Stimulated activated naive CD8-positive, alpha-beta T cell treated with anti-CD3 and anti-CD28 coated beads, Interleukin-15, amount 100 ng/mL, for 72 hours (primary cell): ENCODE measurements at regions not wholly inside any gene's neighbourhood (a gene's known extent, or its start where the extent isn't known, plus 50 kb on each side); places are given as distances from the start of the nearest gene placed in this dataset.

Experiments
- ATAC-seq: fragments of 150-1000 bp; cut with Tn5 transposase; 2 replicates; pipeline ENCODE4 v1.10.0; 2021; ENCODE audit warnings: mild to moderate bottlenecking, moderate library complexity
- DNase-seq, 2 donors: peaks; one replicate each; pipeline ENCODE4 v3.0.0; 2021 to 2022
- H3K27ac Mint-ChIP-seq, 2 donors: one replicate each; pipeline ENCODE4 v1.8.0; 2022; ENCODE audit warnings: mild to moderate bottlenecking in 2 of 2, mixed read lengths in 2 of 2, moderate library complexity in 2 of 2
- H3K27me3 Mint-ChIP-seq: one replicate; pipeline ENCODE4 v1.8.0; 2022; ENCODE audit warnings: mixed read lengths
- H3K4me1 Mint-ChIP-seq: one replicate; pipeline ENCODE4 v1.8.0; 2022; ENCODE audit warnings: mild to moderate bottlenecking, mixed read lengths
- H3K4me3 Mint-ChIP-seq, 2 donors: one replicate each; pipeline ENCODE4 v1.8.0; 2022; ENCODE audit warnings: mild to moderate bottlenecking in 2 of 2, mixed read lengths in 2 of 2, moderate library complexity in 1 of 2
- H3K9me3 Mint-ChIP-seq, 2 donors: one replicate each; pipeline ENCODE4 v1.8.0; 2022; ENCODE audit warnings: mixed read lengths in 2 of 2

DNA sequence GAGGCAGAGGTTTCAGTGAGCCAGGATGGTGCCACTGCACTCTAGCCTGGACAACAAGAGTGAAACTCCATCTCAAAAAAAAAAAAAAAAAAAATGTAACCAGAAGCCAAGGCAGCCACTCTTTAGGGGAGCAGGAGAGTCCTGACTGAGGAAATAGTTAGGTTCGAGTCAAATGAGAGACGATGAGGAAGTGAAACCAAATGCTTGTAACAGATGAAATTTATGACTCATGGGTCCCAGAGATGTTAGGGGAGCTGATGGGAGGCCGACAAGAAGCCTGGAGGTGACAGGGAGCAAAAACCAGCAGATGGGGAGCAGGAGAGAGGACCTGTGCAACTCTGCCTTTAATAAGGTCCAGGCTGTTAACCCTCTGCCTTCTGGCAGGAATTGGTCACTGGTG lies 756.1 kb upstream of the DDX18 start:
- no peaks in the 10 kb centered on the region for H3K4me1 Mint-ChIP-seq
- H3K27me3 Mint-ChIP-seq, result no peaks in the 10 kb centered on the region
- no peak for DNase-seq
- H3K9me3 Mint-ChIP-seq, result peaks cover 11 to 23% of the 10 kb centered on the region in 2 donors
- no peak overlapping the region for H3K27ac Mint-ChIP-seq
- no peak for ATAC-seq
- H3K4me3 Mint-ChIP-seq, result no peak overlapping the region

DNA sequence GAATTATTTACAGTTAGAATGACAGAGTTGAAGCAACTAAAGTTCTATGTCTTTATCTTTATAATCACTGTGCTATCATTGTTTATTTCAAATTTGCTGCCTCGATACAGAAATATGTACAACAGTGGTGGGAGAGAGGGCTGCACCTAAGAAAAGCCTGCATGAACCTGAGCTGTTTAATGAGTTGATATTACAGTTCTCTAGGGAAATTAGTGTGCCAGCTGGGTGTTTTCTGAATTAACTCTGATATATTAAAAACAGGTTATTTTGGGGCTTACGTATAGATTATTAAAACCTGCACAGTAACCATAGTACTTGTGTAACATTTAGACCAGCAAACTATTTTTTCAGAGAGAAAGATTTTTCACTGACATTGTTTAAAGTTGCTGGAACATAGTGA lies 750.5 kb upstream of the DDX18 start:
- Mint-ChIP-seq H3K4me1 (no peaks in the 10 kb centered on the region), H3K4me3 (no peak overlapping the region), H3K9me3 (peaks cover 9 to 17% of the 10 kb centered on the region in 2 donors), H3K27me3 (no peaks in the 10 kb centered on the region), H3K27ac (no peak overlapping the region)
- DNase-seq (no peak), ATAC-seq (no peak)

DNA sequence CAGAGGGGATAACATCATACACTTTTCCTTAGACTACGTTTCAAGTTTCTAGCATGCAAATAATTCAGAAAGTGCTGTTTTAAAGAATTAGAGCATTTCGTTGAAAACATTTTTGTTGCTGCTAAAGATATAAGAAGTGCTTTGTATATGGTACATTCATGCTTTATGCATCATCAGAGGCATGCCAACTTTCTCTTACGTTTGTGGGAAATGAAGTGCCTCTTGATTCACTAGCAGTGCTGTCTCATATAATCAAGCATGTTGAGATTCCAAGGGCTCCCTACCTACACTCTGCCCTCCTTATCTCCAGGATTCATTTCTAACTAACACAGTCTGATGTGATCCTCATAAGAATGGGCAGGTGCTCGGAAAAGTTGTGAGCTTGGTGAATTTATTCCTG lies 748.6 kb upstream of the DDX18 start:
- DNase-seq (no peak), ATAC-seq (no peak)
- no peak overlapping the region for H3K4me3 Mint-ChIP-seq
- no peak overlapping the region for H3K27ac Mint-ChIP-seq
- no peaks in the 10 kb centered on the region for H3K27me3 Mint-ChIP-seq
- H3K9me3 Mint-ChIP-seq, result peaks cover 9 to 11% of the 10 kb centered on the region in 2 donors
- no peaks in the 10 kb centered on the region for H3K4me1 Mint-ChIP-seq

DNA sequence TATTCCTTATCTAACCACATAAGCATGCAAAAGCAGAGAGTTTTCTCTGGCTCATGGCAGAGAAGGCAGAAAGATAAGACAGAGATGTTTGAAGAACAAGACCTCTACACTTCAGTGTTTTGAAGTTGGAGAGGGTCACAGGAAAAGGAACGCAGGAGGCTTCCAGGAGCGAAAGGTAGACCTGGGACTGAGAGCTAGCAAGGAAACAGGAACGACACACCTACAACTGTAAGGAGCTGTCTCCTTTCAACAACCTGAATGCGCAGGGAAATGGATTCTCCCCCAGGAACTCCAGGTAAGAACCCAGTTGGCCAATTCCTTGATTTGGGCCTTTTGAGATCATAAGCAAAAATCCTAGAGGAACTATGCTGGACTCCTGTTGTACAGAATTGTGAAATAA lies 746.6 kb upstream of the DDX18 start:
- ATAC-seq (no peak), DNase-seq (no peak)
- H3K27me3 Mint-ChIP-seq, result no peaks in the 10 kb centered on the region
- H3K4me3 Mint-ChIP-seq, result no peak overlapping the region
- no peaks in the 10 kb centered on the region for H3K4me1 Mint-ChIP-seq
- H3K9me3 Mint-ChIP-seq, result peaks cover 9 to 11% of the 10 kb centered on the region in 2 donors
- no peak overlapping the region for H3K27ac Mint-ChIP-seq

DNA sequence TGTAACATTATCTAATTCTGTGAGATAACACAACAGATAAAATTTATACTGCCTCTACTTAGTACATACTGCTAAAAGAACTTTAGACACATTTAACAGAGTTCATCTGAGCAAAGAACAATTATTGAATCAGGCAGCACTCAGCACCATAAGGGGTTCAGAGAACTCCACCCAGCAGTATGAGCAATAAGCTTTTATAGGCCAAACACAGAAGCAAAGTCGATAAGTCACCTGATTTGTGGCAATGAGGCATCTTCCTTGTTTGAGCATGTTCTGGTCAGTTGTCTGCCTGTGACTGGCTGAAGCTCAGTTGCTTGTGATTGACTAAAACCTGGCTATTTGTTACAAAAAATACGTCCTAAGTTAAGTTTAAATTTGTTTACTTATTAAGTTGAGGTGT lies 746.1 kb upstream of the DDX18 start:
- Mint-ChIP-seq H3K27ac (no peak overlapping the region), H3K4me1 (no peaks in the 10 kb centered on the region), H3K9me3 (peaks cover 9 to 11% of the 10 kb centered on the region in 2 donors), H3K27me3 (no peaks in the 10 kb centered on the region), H3K4me3 (no peak overlapping the region)
- no peak for ATAC-seq
- DNase-seq, result no peak

DNA sequence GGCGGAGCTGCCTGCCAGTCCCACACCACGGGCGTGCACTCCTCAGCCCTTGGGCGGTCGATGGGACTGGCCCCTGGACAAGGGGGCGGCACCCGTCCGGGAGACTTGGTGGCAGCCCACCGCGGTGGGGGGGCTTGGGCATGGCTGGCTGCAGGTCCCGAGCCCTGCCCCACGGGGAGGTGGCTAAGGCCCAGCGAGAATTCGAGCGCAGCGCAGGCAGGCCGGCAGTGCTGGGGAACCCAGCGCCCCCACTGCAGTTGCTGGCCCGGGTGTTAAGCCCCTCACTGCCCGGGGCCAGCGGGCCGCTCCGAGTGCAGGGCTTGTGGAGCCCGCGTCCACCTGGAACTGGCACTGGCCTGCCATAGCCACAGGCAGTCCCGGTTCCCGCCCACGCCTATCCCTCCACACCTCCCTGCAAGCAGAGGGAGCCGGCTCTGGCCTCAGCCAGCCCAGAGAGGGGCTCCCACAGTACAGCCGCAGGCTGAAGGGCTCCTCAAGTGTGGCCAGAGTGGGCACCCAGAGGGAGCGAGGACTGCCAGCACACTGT lies 742.9 kb upstream of the DDX18 start:
- no peak for ATAC-seq
- H3K27ac Mint-ChIP-seq, result no peak overlapping the region

DNA sequence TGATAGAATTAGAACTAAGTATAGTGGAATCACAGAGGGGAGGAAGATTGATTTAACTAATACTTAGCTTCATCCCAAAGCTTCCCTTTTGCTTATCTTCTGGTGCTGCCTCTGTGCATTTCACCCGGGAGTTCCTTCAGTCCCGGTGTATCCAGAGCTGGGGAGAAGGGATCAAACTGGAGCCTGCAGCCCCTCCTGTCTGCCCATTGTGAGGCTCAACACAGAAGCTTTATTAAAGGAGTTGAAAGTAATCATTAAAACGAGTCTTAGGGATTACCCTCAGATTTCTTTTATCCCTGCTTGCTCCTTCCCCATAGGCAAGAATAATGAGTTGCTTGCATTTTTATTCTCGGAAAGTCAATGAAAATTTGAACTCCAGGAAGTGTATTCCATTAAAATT lies 739.7 kb upstream of the DDX18 start:
- DNase-seq (no peak), ATAC-seq (no peak)
- no peak overlapping the region for H3K27ac Mint-ChIP-seq
- no peak overlapping the region for H3K4me3 Mint-ChIP-seq
- peaks cover 12 to 15% of the 10 kb centered on the region in 2 donors for H3K9me3 Mint-ChIP-seq
- no peaks in the 10 kb centered on the region for H3K4me1 Mint-ChIP-seq
- no peaks in the 10 kb centered on the region for H3K27me3 Mint-ChIP-seq

More for the DNA sequence above, 742.9 kb upstream of the DDX18 start:
- H3K9me3 Mint-ChIP-seq, result peaks cover 6 to 13% of the 10 kb centered on the region in 2 donors
- no peaks in the 10 kb centered on the region for H3K27me3 Mint-ChIP-seq
- no peaks in the 10 kb centered on the region for H3K4me1 Mint-ChIP-seq
- no peak overlapping the region for H3K4me3 Mint-ChIP-seq
- DNase-seq, result no peak

DNA sequence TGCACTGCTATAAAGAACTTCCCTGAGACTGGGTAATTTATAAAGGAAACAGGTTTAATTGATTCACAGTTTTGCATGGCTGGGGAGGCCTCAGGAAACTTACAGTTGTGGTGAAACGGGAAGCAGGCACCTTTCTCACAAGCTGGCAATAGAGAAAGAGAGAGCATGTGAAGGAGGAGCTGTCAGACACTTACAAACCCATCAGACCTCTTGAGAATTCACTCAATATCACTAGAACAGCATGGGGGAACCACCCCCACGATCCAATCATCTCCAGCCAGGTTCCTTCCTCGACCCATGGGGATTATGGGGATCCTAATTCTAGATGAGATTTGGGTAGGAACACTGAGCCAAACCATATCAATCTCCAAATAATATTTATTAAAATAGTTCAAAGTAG lies 729.2 kb upstream of the DDX18 start:
- Mint-ChIP-seq H3K4me3 (no peak overlapping the region), H3K27ac (no peak overlapping the region), H3K27me3 (no peaks in the 10 kb centered on the region), H3K9me3 (peaks cover 0 to 7% of the 10 kb centered on the region in 2 donors), H3K4me1 (no peaks in the 10 kb centered on the region)
- DNase-seq (no peak), ATAC-seq (no peak)

DNA sequence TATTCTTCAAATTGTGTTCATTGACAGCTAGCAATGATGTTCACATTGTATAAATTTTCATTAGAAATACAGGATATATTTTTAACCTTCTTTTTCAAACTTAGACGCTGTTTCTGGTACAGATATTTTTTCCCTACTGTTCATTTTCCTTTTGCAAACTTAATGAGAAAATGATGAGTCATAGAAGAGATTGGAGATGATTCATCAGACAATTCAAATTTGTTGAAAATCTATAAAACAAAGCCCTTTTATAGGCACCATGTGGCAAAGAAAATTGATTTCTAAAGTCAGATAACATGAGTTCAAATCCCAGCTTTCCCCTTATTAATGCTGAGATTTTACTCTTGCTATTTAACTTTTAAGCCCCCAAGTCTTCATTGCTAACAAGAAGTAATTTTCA lies 728.8 kb upstream of the DDX18 start:
- no peaks in the 10 kb centered on the region for H3K27me3 Mint-ChIP-seq
- ATAC-seq (no peak), DNase-seq (no peak)
- H3K4me1 Mint-ChIP-seq, result no peaks in the 10 kb centered on the region
- H3K27ac Mint-ChIP-seq, result no peak overlapping the region
- no peak overlapping the region for H3K4me3 Mint-ChIP-seq
- H3K9me3 Mint-ChIP-seq, result peaks cover 0 to 7% of the 10 kb centered on the region in 2 donors

DNA sequence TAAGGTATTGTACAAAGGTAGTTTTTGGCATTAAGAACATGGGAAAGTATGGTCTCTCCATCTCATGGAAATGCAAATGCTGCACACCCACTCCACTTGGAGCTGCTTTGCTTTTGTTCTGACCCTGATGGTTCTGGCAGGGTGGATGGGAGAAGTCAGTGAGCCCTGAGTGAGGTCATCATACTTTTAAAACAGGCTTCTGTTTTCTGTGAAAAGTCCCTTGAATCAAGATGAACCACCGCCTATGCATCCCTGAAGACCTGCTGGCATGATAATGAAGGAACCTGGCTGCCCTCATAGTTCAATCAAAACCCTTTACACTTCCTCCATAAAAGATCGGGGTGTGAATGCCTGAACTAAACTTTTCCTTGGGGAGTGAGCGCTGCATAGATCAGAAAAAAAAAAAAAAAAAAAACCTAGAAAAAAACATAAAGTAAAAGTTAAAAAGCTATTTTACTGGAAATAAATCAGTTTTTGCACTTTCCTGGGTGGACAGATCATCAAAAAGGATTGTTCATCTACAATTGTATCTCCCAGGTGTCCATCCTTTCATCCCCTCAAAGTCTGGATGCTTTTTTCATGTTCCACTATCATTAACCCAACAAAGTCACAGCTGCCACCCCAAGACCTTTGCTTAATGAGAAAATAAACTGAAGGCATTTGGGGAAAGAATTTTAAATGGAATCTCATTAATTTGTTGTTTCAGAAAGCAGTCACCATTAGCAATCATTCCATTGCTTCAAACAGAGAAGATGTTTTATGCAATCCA lies 728.1 kb upstream of the DDX18 start:
- no peaks in the 10 kb centered on the region for H3K4me1 Mint-ChIP-seq
- H3K4me3 Mint-ChIP-seq, result no peak overlapping the region
- DNase-seq (no peak), ATAC-seq (no peak)
- no peaks in the 10 kb centered on the region for H3K27me3 Mint-ChIP-seq
- H3K9me3 Mint-ChIP-seq, result peaks cover 0 to 7% of the 10 kb centered on the region in 2 donors
- H3K27ac Mint-ChIP-seq, result no peak overlapping the region

DNA sequence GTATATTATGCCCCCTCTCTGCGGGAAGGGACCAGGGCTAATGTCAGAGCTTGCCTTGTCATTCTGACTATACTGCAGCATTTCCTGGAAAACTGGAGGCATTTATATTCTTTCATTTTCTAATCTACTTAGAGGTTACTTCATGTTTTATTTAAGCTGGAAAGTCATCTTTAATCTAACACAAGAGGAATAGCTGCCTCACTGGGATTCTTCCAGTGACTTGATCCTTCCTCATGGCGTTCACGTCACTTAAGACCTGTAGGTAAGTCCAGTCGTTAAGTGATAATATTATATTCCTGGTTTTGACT lies 727.6 kb upstream of the DDX18 start:
- no peak overlapping the region for H3K4me3 Mint-ChIP-seq
- DNase-seq (no peak), ATAC-seq (no peak)
- H3K27ac Mint-ChIP-seq, result no peak overlapping the region
- H3K9me3 Mint-ChIP-seq, result peaks cover 0 to 7% of the 10 kb centered on the region in 2 donors
- no peaks in the 10 kb centered on the region for H3K4me1 Mint-ChIP-seq
- H3K27me3 Mint-ChIP-seq, result no peaks in the 10 kb centered on the region

DNA sequence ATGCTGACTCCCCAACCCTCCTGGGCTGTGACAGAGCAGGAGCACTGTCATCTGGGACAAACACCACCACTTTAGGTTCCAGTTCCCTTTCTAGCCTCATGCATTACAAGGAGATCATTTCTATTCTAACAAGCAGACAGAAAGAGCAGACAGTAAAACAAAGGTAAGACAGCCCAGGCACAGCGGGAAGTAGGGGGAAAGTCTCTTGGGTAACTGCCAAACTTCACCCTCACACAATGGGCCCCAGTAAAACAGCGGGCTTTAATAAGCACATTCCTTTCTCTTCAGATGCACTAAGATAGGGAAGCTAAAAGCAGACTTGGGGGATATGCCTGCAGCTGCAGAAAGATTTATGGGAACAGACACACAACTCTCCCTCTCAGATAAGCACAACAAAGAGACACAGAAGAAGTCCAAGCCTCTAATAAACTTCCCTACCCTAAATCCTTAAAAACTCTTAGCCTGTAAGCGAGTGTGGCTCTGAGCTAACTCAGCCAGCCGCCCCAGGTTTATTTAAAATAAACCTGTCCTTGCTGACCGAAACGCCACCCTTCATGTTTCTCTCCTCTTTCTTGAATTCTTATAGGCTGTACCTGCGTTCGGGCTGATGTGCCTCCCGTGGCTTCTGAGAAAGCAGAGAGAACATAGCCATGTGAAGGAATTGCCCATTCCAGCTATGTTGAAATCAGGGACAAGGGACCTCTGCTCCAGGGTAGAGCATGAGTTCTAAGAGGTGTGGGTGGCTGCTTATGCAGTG lies 726.8 kb upstream of the DDX18 start:
- Mint-ChIP-seq H3K4me3 (no peak overlapping the region), H3K27ac (no peak overlapping the region), H3K4me1 (no peaks in the 10 kb centered on the region), H3K9me3 (peaks cover 0 to 7% of the 10 kb centered on the region in 2 donors), H3K27me3 (no peaks in the 10 kb centered on the region)
- DNase-seq (no peak), ATAC-seq (no peak)

DNA sequence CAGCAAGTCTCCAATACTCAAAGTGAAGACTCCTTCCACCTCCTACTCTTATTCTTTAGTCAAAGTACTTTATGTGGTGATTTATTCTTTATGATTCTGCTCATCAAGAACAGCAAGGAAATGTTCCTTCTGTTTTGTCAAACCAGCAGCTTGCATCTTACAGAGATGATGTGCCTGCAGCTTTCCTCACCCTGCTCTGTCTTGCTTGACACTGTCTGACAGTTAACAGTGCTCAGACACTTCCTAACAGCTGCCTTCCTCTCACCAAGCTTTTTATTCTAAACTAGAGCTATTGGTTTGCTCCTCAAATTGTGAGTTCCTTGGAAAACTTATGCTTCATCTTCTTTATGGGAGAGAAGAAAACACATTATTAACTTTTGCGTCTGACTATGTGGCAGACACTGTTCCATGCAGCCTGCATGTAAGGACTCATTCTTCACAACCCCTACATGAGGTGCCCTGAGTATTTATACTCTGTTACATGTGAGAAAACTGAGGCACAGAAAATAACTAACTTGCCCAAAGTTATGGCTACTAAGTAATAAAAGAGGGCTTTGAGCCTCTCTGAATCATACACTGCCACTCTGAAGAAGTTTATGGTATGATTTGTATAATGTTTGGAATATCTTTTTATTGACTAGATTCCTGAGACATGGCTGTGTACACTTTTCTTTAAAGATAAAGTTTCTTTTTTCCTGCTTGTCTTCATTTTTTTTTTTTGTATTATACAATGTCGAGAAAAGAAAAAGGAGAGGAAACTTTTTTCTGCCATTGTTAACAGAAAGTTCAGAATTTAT lies 723.3 kb upstream of the DDX18 start:
- ATAC-seq (no peak), DNase-seq (no peak)
- Mint-ChIP-seq H3K27ac (no peak overlapping the region), H3K9me3 (peaks cover 0 to 7% of the 10 kb centered on the region in 2 donors), H3K27me3 (no peaks in the 10 kb centered on the region), H3K4me1 (no peaks in the 10 kb centered on the region), H3K4me3 (no peak overlapping the region)

DNA sequence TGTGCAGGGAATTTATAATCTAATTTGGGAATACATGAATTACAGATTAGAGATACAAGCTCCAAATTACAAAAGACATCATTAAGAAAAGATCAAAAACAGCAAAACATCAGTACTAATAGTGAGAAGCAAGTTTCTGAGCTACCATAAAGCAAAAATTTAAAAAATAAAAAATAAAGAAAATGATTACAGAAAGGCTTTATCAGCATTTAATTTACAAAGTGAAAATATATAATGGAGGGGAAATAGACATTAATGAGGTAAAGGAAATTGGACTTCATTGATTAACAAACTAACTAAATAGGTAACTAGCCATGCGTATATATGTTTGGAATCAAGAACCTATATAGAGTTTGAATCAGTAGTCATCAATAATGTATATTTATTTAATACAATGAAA lies 712.9 kb upstream of the DDX18 start:
- Mint-ChIP-seq H3K4me3 (no peak overlapping the region), H3K9me3 (peaks cover 16 to 26% of the 10 kb centered on the region in 2 donors), H3K27me3 (no peaks in the 10 kb centered on the region), H3K4me1 (no peaks in the 10 kb centered on the region), H3K27ac (no peak overlapping the region)
- no peak for DNase-seq
- ATAC-seq, result no peak

DNA sequence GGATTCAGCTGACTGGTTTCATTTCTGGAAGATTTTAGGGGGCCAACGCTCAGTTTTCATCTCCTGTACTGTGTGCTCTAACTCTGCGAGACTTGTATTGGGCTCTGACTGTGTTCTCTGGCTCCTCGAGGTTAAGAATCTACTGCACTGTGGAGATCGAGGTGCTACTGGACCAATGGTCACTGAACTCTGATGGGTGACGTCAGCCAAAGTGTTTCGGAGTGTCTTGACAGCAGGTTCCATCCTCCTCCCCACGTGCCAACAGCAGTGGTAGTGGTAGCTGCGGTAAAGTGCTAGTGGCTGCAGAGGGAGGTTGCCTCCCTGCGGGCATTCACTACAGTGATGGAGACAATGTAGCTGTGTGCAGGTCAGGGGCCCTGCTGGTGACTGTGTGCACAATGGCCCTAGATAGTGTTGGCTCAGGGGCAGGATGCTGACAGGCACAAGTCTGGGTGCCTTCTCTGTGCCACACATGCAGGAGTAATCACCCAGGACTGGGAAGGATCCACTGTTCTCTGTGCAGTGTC lies 705.7 kb upstream of the DDX18 start:
- DNase-seq (no peak), ATAC-seq (no peak)
- Mint-ChIP-seq H3K4me3 (no peak overlapping the region), H3K27ac (no peak overlapping the region), H3K27me3 (no peaks in the 10 kb centered on the region), H3K9me3 (peaks cover 20 to 44% of the 10 kb centered on the region in 2 donors), H3K4me1 (no peaks in the 10 kb centered on the region)
